BJ (cell line): ENCODE measurements at regions not wholly inside any gene's neighbourhood (a gene's known extent, or its start where the extent isn't known, plus 50 kb on each side); places are given as distances from the start of the nearest gene placed in this dataset. TPM values are rescaled to one million over a fixed set of nuclear protein-coding genes. Genes with fewer than 3 reads are reported as not detected.

ENCODE experiments used
- small RNA-seq: library from RNA; depleted of rRNA; stranded (forward); fragments of <200 nt; gene quantifications from one replicate; pipeline ENCODE3, GENCODE V24; 2012; ENCODE audit warnings: low replicate concordance, low read depth; ENCODE audit not compliant: insufficient read length

Small RNA genes in the stretch of these regions (small RNA-seq; reads per million reads assigned to genes)
- gene RNA5SP167 (not detected), gene RNU6-1230P (not detected)
